ENCODE measurements at regions not wholly inside any gene's neighbourhood (a gene's known extent, or its start where the extent isn't known, plus 50 kb on each side); places are given as distances from the start of the nearest gene placed in this dataset.

- TF ChIP-seq, protein P1, sequence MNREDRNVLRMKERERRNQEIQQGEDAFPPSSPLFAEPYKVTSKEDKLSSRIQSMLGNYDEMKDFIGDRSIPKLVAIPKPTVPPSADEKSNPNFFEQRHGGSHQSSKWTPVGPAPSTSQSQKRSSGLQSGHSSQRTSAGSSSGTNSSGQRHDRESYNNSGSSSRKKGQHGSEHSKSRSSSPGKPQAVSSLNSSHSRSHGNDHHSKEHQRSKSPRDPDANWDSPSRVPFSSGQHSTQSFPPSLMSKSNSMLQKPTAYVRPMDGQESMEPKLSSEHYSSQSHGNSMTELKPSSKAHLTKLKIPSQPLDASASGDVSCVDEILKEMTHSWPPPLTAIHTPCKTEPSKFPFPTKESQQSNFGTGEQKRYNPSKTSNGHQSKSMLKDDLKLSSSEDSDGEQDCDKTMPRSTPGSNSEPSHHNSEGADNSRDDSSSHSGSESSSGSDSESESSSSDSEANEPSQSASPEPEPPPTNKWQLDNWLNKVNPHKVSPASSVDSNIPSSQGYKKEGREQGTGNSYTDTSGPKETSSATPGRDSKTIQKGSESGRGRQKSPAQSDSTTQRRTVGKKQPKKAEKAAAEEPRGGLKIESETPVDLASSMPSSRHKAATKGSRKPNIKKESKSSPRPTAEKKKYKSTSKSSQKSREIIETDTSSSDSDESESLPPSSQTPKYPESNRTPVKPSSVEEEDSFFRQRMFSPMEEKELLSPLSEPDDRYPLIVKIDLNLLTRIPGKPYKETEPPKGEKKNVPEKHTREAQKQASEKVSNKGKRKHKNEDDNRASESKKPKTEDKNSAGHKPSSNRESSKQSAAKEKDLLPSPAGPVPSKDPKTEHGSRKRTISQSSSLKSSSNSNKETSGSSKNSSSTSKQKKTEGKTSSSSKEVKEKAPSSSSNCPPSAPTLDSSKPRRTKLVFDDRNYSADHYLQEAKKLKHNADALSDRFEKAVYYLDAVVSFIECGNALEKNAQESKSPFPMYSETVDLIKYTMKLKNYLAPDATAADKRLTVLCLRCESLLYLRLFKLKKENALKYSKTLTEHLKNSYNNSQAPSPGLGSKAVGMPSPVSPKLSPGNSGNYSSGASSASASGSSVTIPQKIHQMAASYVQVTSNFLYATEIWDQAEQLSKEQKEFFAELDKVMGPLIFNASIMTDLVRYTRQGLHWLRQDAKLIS (CRISPR knock-in tag; IDR thresholded peaks at IDR 0.05): no peak
- TF ChIP-seq GATAD2A (IDR thresholded peaks at IDR 0.05) (no peak), CBX3 (IDR thresholded peaks at IDR 0.05; ENCODE audit: borderline replicate concordance in 1 of 2, low read length in 2 of 2) (no peak), POLR2A (conservative IDR thresholded peaks at IDR 0.05) (no peak), ZNF347 (CRISPR knock-in tag; IDR thresholded peaks at IDR 0.05; ENCODE audit: low read depth) (no peak)
These were observed 157.3 kb upstream of the STMND1 start (continued) for GRCh38 chr6:16944596-16944995.

- in situ Hi-C loops (cut with MboI) (no loop called here), intact Hi-C loops (cut with micrococcal nuclease) (no loop called here)
- no peak for TF ChIP-seq ZNF253 (CRISPR knock-in tag; conservative IDR thresholded peaks at IDR 0.05)
- TF ChIP-seq RNF2 (IDR thresholded peaks at IDR 0.05): no peak
- TF ChIP-seq ZNF583 (CRISPR knock-in tag; IDR thresholded peaks at IDR 0.05): no peak
- TF ChIP-seq HDAC1 (IDR thresholded peaks at IDR 0.05): no peak
- TF ChIP-seq E2F3 (CRISPR knock-in tag; IDR thresholded peaks at IDR 0.05): no peak
- TF ChIP-seq ZNF584 (CRISPR knock-in tag; IDR thresholded peaks at IDR 0.05; ENCODE audit: low read depth): no peak
- TF ChIP-seq POLR2H (tag; IDR thresholded peaks at IDR 0.05; ENCODE audit: low read depth): no peak
- Histone ChIP-seq H3K4me3 (no peak overlapping the region), H3K4me1 (replicated peaks in 1 of 2; ENCODE audit: control insufficient read depth in 2 of 2, insufficient read depth in 2 of 2, low read length in 2 of 2) (no peaks in the 10 kb centered on the region), H3K9me3 (replicated peaks; ENCODE audit: control insufficient read depth, insufficient read depth, low read depth, low read length) (no peaks in the 10 kb centered on the region), H3K9ac (ENCODE audit: insufficient read depth in 1 of 2, low read depth in 2 of 2, low read length in 2 of 2) (no peak overlapping the region), H2AFZ (ENCODE audit: low read depth, low read length) (no peak overlapping the region), H3K79me2 (ENCODE audit: control insufficient read depth, insufficient read depth, low read length) (no peaks in the 10 kb centered on the region), H3K36me3 (ENCODE audit: control insufficient read depth, insufficient read depth, low read length) (no peaks in the 10 kb centered on the region), H4K20me1 (replicated peaks; ENCODE audit: control insufficient read depth, insufficient read depth, low read length) (no peaks in the 10 kb centered on the region), H3K4me2 (ENCODE audit: insufficient read depth, low read length) (no peak overlapping the region), H3K9me1 (ENCODE audit: control insufficient read depth, insufficient read depth, low read length) (no peaks in the 10 kb centered on the region), H3K27ac (ENCODE audit: extremely low read depth, low read depth, low read length) (no peak overlapping the region), H3K27me3 (ENCODE audit: control insufficient read depth in 2 of 2, insufficient read depth in 2 of 2, low read length in 2 of 2) (peaks cover 3 to 10% of the 10 kb centered on the region in 2 experiments; a peak in 4 of 5 replicates)
- ChIA-PET POLR2A (interaction anchor here (1.0 to 1.3 kb wide), 3 partner anchors 8 to 18 kb away, joined by 3 to 6 read pairs (median 5); no protein-coding TSS in a partner anchor), CTCF (ENCODE audit: low intra/inter-chr PET ratio) (no interaction called here)
- FAIRE-seq (no peak), ATAC-seq (no peak), DNase-seq (ENCODE audit: extremely low read depth in 1 of 4, low spot score in 3 of 4) (no peak)
- WGBS (ENCODE audit: insufficient coverage, low coverage, missing lambda C conversion rate): 0% methylated on average over 5 of the region's 5 CpGs
- BruUV-seq (replicated peaks): no TSS peak
These were observed 162.0 kb upstream of the STMND1 start for GRCh38 chr6:16939839-16940238.

Measured in K562 (cell line).